HepG2 (cell line): ENCODE measurements at regions not wholly inside any gene's neighbourhood (a gene's known extent, or its start where the extent isn't known, plus 50 kb on each side); places are given as distances from the start of the nearest gene placed in this dataset.

Experiments
- ATAC-seq: fragments of 200-7000 bp; cut with Tn5 transposase; 3 replicates; pipeline ENCODE4 v1.9.1; 2020; ENCODE audit warnings: mild to moderate bottlenecking, moderate library complexity
- BruUV-seq: library from RNA; stranded (reverse); fragments of 400-500 nt; replicated peaks from 2 replicates; lab custom pipeline; 2021; lab: Mats Ljungman, UMichigan
- CTCF ChIA-PET: fragments of 300-600 bp; formaldehyde crosslinking; extraction: SDS; loops from one replicate; lab custom pipeline; 2021; ENCODE audit warnings: low total read pairs, inconsistent platforms, low intra/inter-chr PET ratio; lab: Yijun Ruan, JAX
- POLR2A ChIA-PET: fragments of 350-600 bp; sonication (Branson Sonifier 250); formaldehyde crosslinking; loops from one replicate; lab custom pipeline; 2020; ENCODE audit warnings: antibody characterized with exemption, inconsistent platforms; lab: Yijun Ruan, JAX
- DNase-seq: peaks from one replicate; pipeline ENCODE4 v3.0.0-alpha.2; 2015; ENCODE audit warnings: low spot score
- FAIRE-seq: peaks from 3 replicates; lab custom pipeline; 2011; peaks lifted over from hg19 to GRCh38; lab: Jason Lieb, UNC
- H2AFZ ChIP-seq: one replicate; pipeline ENCODE4 v1.6.1; 2011; ENCODE audit warnings: low read length, inconsistent platforms
- H3K27ac ChIP-seq: fragments of 300-600 bp; 3 replicates; pipeline ENCODE4 v1.8.0; 2011; ENCODE audit warnings: mixed run types, mild to moderate bottlenecking, mixed read lengths, low read length, inconsistent platforms; ENCODE audit not compliant: insufficient read depth; ENCODE audit errors: extremely low read length
- H3K27me3 ChIP-seq, 2 experiments: fragments of 200-600 bp in 1 of 2; 2 replicates in 1 of 2; 3 replicates in 1 of 2; pipeline versions ENCODE4 v1.6.0 to v1.8.0; 2011; ENCODE audit warnings: low read length in 2 of 2, mild to moderate bottlenecking in 2 of 2, moderate library complexity in 2 of 2, inconsistent platforms in 1 of 2; ENCODE audit not compliant: insufficient read depth in 2 of 2, control insufficient read depth in 1 of 2
- H3K36me3 ChIP-seq, 2 experiments: fragments of 200-600 bp in 1 of 2; replicated peaks in 1 of 2; 2 replicates in 1 of 2; 3 replicates in 1 of 2; pipeline versions ENCODE4 v1.5.1 to v1.8.0; 2011; ENCODE audit warnings: low read length in 2 of 2, inconsistent platforms in 1 of 2; ENCODE audit not compliant: insufficient read depth in 2 of 2, control insufficient read depth in 1 of 2
- H3K4me1 ChIP-seq: 2 replicates; pipeline ENCODE4 v1.5.1; 2012; ENCODE audit warnings: low read length, inconsistent platforms; ENCODE audit not compliant: insufficient read depth
- H3K4me2 ChIP-seq: 2 replicates; pipeline ENCODE4 v1.6.0; 2011; ENCODE audit warnings: low read depth, low read length, inconsistent platforms
- H3K4me3 ChIP-seq, 3 experiments: fragments of 200-600 bp in 1 of 3; sonication (generic), shearing (Covaris generic) in 1 of 3; replicated peaks in 1 of 3; 2 replicates each; pipeline ENCODE4 v1.5.1; 2011 to 2016; ENCODE audit warnings: low read length in 3 of 3, inconsistent platforms in 2 of 3, low read depth in 2 of 3, mild to moderate bottlenecking in 2 of 3, control low read depth in 1 of 3, mixed read lengths in 1 of 3; ENCODE audit not compliant: insufficient read depth in 1 of 3
- H3K79me2 ChIP-seq: one replicate; pipeline ENCODE4 v1.6.1; 2011; ENCODE audit warnings: low read length, inconsistent platforms; ENCODE audit not compliant: insufficient read depth
- H3K9ac ChIP-seq: 2 replicates; pipeline ENCODE4 v1.6.0; 2011; ENCODE audit warnings: mild to moderate bottlenecking, low read depth, low read length, inconsistent platforms; ENCODE audit not compliant: insufficient read depth
- H3K9me3 ChIP-seq: 2 replicates; pipeline ENCODE4 v1.5.1; 2012; ENCODE audit warnings: mild to moderate bottlenecking, low read length
- H4K20me1 ChIP-seq: 2 replicates; pipeline ENCODE4 v1.6.0; 2011; ENCODE audit warnings: inconsistent platforms, mild to moderate bottlenecking, low read length, moderate library complexity; ENCODE audit not compliant: insufficient read depth
- CEBPG ChIP-seq: IDR thresholded peaks from 2 replicates; pipeline ENCODE4 v1.6.1; 2016
- MAFG ChIP-seq: sonication (generic); formaldehyde crosslinking; IDR thresholded peaks from 2 replicates; pipeline ENCODE4 v1.5.1; 2020; ENCODE audit warnings: mild to moderate bottlenecking, missing genetic modification reagents
- MEIS1 ChIP-seq: sonication (generic); formaldehyde crosslinking; IDR thresholded peaks from 2 replicates; pipeline ENCODE4 v1.9.0; 2021; ENCODE audit warnings: mild to moderate bottlenecking, missing genetic modification reagents, moderate library complexity, borderline replicate concordance
- NPAS2 ChIP-seq: sonication (generic); formaldehyde crosslinking; IDR thresholded peaks from 2 replicates; pipeline ENCODE4 v1.8.0; 2022; ENCODE audit warnings: mild to moderate bottlenecking, missing genetic modification reagents, borderline replicate concordance
- THYN1 ChIP-seq: sonication (generic); formaldehyde crosslinking; IDR thresholded peaks from 2 replicates; pipeline ENCODE4 v1.8.1; 2023; ENCODE audit warnings: low read depth, mild to moderate bottlenecking, moderate library complexity, missing genetic modification reagents, borderline replicate concordance
- ZNF17 ChIP-seq: sonication (generic); formaldehyde crosslinking; IDR thresholded peaks from 2 replicates; pipeline ENCODE4 v1.5.0; 2020; ENCODE audit warnings: mild to moderate bottlenecking, missing genetic modification reagents
- ZNF607 ChIP-seq: sonication (generic); formaldehyde crosslinking; IDR thresholded peaks from 2 replicates; pipeline ENCODE4 v1.5.1; 2020; ENCODE audit warnings: missing genetic modification reagents, mild to moderate bottlenecking, borderline replicate concordance
- ZSCAN21 ChIP-seq: sonication (generic); formaldehyde crosslinking; IDR thresholded peaks from 2 replicates; pipeline ENCODE4 v1.8.0; 2022; ENCODE audit warnings: mild to moderate bottlenecking, missing genetic modification reagents, moderate library complexity, borderline replicate concordance
- WGBS: methylation state at CpG from one replicate; pipeline ENCODE4 v1.1.6; 2017; ENCODE audit warnings: low lambda C conversion rate; 5-methylcytosine and 5-hydroxymethylcytosine counted together
- in situ Hi-C: cut with HindIII; loops from 2 replicates; pipeline ENCODE4 v1.10.0; 2017; ENCODE audit warnings: low pct_unique_long_range_greater_than_20kb; ENCODE audit not compliant: extremely low pct_ligation_motif_present
- intact Hi-C: fragments of 100-400 bp; cut with micrococcal nuclease; formaldehyde crosslinking; loops from one replicate; pipeline ENCODE4 v1.10.0; 2022; ENCODE audit not compliant: unreplicated experiment
- TF ChIP-seq, protein P1 (sequence below): sonication (generic); formaldehyde crosslinking; IDR thresholded peaks from 2 replicates; pipeline ENCODE4 v1.4.0; 2020; ENCODE audit warnings: mild to moderate bottlenecking, low read depth, missing genetic modification reagents
- TF ChIP-seq, protein P2 (sequence below): sonication (generic); formaldehyde crosslinking; IDR thresholded peaks from 2 replicates; pipeline ENCODE4 v1.5.0; 2020; ENCODE audit warnings: mild to moderate bottlenecking, low read depth, missing genetic modification reagents, borderline replicate concordance
- TF ChIP-seq, protein P3 (sequence below): sonication (generic); formaldehyde crosslinking; IDR thresholded peaks from 2 replicates; pipeline ENCODE4 v1.9.0; 2022; ENCODE audit warnings: missing genetic modification reagents, mild to moderate bottlenecking, borderline replicate concordance
- TF ChIP-seq, protein P4 (sequence below): sonication (generic); formaldehyde crosslinking; IDR thresholded peaks from 2 replicates; pipeline ENCODE4 v1.5.1; 2020; ENCODE audit warnings: mild to moderate bottlenecking, missing genetic modification reagents
- TF ChIP-seq, protein P5 (sequence below): sonication (generic); formaldehyde crosslinking; IDR thresholded peaks from 2 replicates; pipeline ENCODE4 v1.5.0; 2020; ENCODE audit warnings: missing genetic modification reagents

DNA sequence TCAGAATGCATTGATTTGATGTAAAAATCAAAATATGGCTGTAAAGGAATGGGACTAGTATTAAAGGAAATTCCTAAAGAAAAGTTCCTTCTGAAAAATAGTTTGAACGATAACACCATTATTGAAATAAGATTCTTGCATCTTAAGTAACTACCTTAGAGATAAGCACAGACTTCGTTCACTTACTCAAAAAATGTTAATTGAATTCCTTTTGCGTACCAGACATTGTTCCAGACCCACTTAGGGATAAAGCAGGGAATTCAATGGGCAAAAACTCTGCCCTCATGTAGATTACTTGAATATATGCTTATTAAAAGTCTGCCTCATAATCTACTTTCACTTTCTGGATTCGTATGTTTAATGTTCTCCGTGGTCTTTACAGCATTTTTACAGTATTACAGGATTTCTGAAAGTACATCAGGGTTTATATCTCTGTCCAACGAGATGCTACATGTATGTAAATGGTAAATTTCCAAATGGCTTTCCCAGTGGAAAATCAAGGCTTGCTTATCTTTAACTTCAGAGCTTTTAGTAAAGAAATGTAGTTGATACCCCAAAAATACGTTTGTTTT lies 213.7 kb downstream of the GXYLT1 start:
- CTCF ChIA-PET: no interaction called here
- Histone ChIP-seq H3K27ac (no peak overlapping the region), H3K4me3 (no peak overlapping the region)

More for the DNA sequence above, 213.7 kb downstream of the GXYLT1 start:
- POLR2A ChIA-PET: no interaction called here
- Histone ChIP-seq H3K9ac (no peak overlapping the region), H4K20me1 (no peaks in the 10 kb centered on the region), H3K36me3 (no peaks in the 10 kb centered on the region), H3K9me3 (no peaks in the 10 kb centered on the region), H3K27me3 (peaks cover 0 to 3% of the 10 kb centered on the region in 2 experiments; a peak in 2 of 5 replicates), H3K4me1 (no peaks in the 10 kb centered on the region), H3K79me2 (no peaks in the 10 kb centered on the region), H3K4me2 (no peak overlapping the region), H2AFZ (no peak overlapping the region)
- intact Hi-C loops: no loop called here
- FAIRE-seq: no peak
- ATAC-seq: no peak
- in situ Hi-C loops: no loop called here
- WGBS: 28% methylated on average over 7 of the region's 7 CpGs
- no peak for DNase-seq
- no peak for TF ChIP-seq THYN1 (CRISPR knock-in tag)
- TF ChIP-seq, protein P1, sequence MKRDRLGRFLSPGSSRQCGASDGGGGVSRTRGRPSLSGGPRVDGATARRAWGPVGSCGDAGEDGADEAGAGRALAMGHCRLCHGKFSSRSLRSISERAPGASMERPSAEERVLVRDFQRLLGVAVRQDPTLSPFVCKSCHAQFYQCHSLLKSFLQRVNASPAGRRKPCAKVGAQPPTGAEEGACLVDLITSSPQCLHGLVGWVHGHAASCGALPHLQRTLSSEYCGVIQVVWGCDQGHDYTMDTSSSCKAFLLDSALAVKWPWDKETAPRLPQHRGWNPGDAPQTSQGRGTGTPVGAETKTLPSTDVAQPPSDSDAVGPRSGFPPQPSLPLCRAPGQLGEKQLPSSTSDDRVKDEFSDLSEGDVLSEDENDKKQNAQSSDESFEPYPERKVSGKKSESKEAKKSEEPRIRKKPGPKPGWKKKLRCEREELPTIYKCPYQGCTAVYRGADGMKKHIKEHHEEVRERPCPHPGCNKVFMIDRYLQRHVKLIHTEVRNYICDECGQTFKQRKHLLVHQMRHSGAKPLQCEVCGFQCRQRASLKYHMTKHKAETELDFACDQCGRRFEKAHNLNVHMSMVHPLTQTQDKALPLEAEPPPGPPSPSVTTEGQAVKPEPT (CRISPR knock-in tag): no peak
- TF ChIP-seq ZNF607 (CRISPR knock-in tag): no peak
- TF ChIP-seq, protein P2, sequence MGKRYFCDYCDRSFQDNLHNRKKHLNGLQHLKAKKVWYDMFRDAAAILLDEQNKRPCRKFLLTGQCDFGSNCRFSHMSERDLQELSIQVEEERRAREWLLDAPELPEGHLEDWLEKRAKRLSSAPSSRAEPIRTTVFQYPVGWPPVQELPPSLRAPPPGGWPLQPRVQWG (CRISPR knock-in tag): no peak
- TF ChIP-seq, protein P3, sequence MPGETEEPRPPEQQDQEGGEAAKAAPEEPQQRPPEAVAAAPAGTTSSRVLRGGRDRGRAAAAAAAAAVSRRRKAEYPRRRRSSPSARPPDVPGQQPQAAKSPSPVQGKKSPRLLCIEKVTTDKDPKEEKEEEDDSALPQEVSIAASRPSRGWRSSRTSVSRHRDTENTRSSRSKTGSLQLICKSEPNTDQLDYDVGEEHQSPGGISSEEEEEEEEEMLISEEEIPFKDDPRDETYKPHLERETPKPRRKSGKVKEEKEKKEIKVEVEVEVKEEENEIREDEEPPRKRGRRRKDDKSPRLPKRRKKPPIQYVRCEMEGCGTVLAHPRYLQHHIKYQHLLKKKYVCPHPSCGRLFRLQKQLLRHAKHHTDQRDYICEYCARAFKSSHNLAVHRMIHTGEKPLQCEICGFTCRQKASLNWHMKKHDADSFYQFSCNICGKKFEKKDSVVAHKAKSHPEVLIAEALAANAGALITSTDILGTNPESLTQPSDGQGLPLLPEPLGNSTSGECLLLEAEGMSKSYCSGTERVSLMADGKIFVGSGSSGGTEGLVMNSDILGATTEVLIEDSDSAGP (CRISPR knock-in tag): no peak
- no peak for TF ChIP-seq NPAS2
- TF ChIP-seq CEBPG (CRISPR knock-in tag): no peak
- TF ChIP-seq MAFG (CRISPR knock-in tag): no peak
- TF ChIP-seq, protein P4, sequence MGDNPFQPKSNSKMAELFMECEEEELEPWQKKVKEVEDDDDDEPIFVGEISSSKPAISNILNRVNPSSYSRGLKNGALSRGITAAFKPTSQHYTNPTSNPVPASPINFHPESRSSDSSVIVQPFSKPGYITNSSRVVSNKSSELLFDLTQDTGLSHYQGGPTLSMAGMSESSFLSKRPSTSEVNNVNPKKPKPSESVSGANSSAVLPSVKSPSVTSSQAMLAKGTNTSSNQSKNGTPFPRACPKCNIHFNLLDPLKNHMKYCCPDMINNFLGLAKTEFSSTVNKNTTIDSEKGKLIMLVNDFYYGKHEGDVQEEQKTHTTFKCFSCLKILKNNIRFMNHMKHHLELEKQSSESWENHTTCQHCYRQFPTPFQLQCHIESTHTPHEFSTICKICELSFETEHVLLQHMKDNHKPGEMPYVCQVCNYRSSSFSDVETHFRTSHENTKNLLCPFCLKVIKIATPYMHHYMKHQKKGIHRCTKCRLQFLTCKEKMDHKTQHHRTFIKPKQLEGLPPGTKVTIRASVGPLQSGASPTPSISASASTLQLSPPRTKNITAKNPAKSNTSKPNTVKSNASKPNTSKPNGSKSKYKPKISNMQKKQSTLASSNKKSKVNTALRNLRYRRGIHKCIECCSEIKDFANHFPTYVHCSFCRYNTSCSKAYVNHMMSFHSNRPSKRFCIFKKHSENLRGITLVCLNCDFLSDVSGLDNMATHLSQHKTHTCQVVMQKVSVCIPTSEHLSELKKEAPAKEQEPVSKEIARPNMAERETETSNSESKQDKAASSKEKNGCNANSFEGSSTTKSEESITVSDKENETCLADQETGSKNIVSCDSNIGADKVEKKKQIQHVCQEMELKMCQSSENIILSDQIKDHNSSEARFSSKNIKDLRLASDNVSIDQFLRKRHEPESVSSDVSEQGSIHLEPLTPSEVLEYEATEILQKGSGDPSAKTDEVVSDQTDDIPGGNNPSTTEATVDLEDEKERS: no peak
- no peak for TF ChIP-seq ZNF17 (CRISPR knock-in tag)
- no peak for TF ChIP-seq MEIS1
- TF ChIP-seq ZSCAN21 (CRISPR knock-in tag): no peak
- TF ChIP-seq, protein P5, sequence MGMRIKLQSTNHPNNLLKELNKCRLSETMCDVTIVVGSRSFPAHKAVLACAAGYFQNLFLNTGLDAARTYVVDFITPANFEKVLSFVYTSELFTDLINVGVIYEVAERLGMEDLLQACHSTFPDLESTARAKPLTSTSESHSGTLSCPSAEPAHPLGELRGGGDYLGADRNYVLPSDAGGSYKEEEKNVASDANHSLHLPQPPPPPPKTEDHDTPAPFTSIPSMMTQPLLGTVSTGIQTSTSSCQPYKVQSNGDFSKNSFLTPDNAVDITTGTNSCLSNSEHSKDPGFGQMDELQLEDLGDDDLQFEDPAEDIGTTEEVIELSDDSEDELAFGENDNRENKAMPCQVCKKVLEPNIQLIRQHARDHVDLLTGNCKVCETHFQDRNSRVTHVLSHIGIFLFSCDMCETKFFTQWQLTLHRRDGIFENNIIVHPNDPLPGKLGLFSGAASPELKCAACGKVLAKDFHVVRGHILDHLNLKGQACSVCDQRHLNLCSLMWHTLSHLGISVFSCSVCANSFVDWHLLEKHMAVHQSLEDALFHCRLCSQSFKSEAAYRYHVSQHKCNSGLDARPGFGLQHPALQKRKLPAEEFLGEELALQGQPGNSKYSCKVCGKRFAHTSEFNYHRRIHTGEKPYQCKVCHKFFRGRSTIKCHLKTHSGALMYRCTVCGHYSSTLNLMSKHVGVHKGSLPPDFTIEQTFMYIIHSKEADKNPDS (CRISPR knock-in tag): no peak
- BruUV-seq: no TSS peak
